Prostate gland (tissue), 2 donors: ENCODE measurements at regions not wholly inside any gene's neighbourhood (a gene's known extent, or its start where the extent isn't known, plus 50 kb on each side); places are given as distances from the start of the nearest gene placed in this dataset.

Experiments used
- CTCF ChIP-seq, 4 experiments: fragments of 200-600 bp in 2 of 4; fragments of 450-650 bp in 2 of 4; sonication (generic) in 2 of 4; IDR thresholded peaks; 1 replicate in 3 of 4; 2 replicates in 1 of 4; pipeline ENCODE4 v1.5.1; 2016 to 2019; ENCODE audit warnings: antibody characterized with exemption in 4 of 4, mild to moderate bottlenecking in 2 of 4, moderate library complexity in 2 of 4
- POLR2A ChIP-seq: fragments of 450-650 bp; IDR thresholded peaks from one replicate; pipeline ENCODE4 v1.6.1; 2016; ENCODE audit warnings: antibody characterized with exemption, mild to moderate bottlenecking
- POLR2AphosphoS5 ChIP-seq: sonication (generic); formaldehyde crosslinking; IDR thresholded peaks from one replicate; pipeline ENCODE4 v1.6.1; 2017; ENCODE audit warnings: antibody characterized with exemption

GRCh38 chr2:118731413-118731812 lies 116.0 kb downstream of the EN1 start:
- TF ChIP-seq CTCF (IDR thresholded peaks at IDR 0.05) (no peak), POLR2A (no peak), POLR2AphosphoS5 (no peak)
